ENCODE measurements at regions not wholly inside any gene's neighbourhood (a gene's known extent, or its start where the extent isn't known, plus 50 kb on each side); places are given as distances from the start of the nearest gene placed in this dataset.

GRCh38 chr3:164095279-164095678 lies 983.0 kb downstream of the SI start:
- TF ChIP-seq CTCF (IDR thresholded peaks at IDR 0.05): no peak
- no peak for TF ChIP-seq EZH2 (IDR thresholded peaks at IDR 0.05; ENCODE audit: borderline replicate concordance, insufficient read depth, low read depth, low read length, poor library complexity, severe bottlenecking)

Measured in B cell (primary cell).